ENCODE measurements at regions not wholly inside any gene's neighbourhood (a gene's known extent, or its start where the extent isn't known, plus 50 kb on each side); places are given as distances from the start of the nearest gene placed in this dataset.

- TF ChIP-seq USF2 (IDR thresholded peaks at IDR 0.05; ENCODE audit: borderline replicate concordance, low read depth, low read length): no peak
- TF ChIP-seq TAF1 (IDR thresholded peaks at IDR 0.05; ENCODE audit: borderline replicate concordance, low read depth, low read length): no peak
- no peak for TF ChIP-seq CTCF (IDR thresholded peaks at IDR 0.05)
- TF ChIP-seq MXI1 (IDR thresholded peaks at IDR 0.05; ENCODE audit: low read depth, low read length): no peak
- no peak for TF ChIP-seq REST (IDR thresholded peaks at IDR 0.05; ENCODE audit: low read depth, low read length)
- TF ChIP-seq FOXJ3 (CRISPR knock-in tag; IDR thresholded peaks at IDR 0.05): no peak
- no peak for TF ChIP-seq USF1 (IDR thresholded peaks at IDR 0.05; ENCODE audit: borderline replicate concordance, low read depth)
- TF ChIP-seq SIN3A (IDR thresholded peaks at IDR 0.05; ENCODE audit: borderline replicate concordance, low read depth, low read length): no peak
- no peak for TF ChIP-seq EP300 (IDR thresholded peaks at IDR 0.05; ENCODE audit: borderline replicate concordance in 1 of 2, low read depth in 1 of 2, low read length in 1 of 2)
- TF ChIP-seq PBX3 (IDR thresholded peaks at IDR 0.05): no peak
Observed at GRCh38 chr5:162391833-162392232, 324.3 kb downstream of the GABRG2 start.

All from SK-N-SH (cell line).